Aorta (tissue), 5 donors: ENCODE measurements at regions not wholly inside any gene's neighbourhood (a gene's known extent, or its start where the extent isn't known, plus 50 kb on each side); places are given as distances from the start of the nearest gene placed in this dataset.
"Not testable (repeated sequence)": the region's sequence is repeated elsewhere in the genome, so short reads cannot be mapped to it uniquely, and the experiment has no call there.

Source experiments
- ATAC-seq: fragments of 200-7000 bp; cut with Tn5 transposase; one replicate; pipeline ENCODE4 v1.9.1; 2022; ENCODE audit warnings: moderate library complexity; ENCODE audit not compliant: low FRiP score
- DNase-seq, 2 donors: peaks; one replicate each; pipeline ENCODE4 v3.0.0-alpha.2; 2020
- H3K27ac ChIP-seq, 2 donors: one replicate each; pipeline ENCODE4 v1.5.1; 2013; ENCODE audit warnings: low read length in 2 of 2, mild to moderate bottlenecking in 2 of 2, moderate library complexity in 2 of 2, control low read depth in 1 of 2, inconsistent platforms in 1 of 2, low read depth in 1 of 2
- H3K27me3 ChIP-seq, 2 donors: one replicate each; pipeline ENCODE4 v1.6.1; 2013; ENCODE audit warnings: control low read depth in 1 of 2, low read length in 1 of 2, mild to moderate bottlenecking in 1 of 2, moderate library complexity in 1 of 2; ENCODE audit not compliant: insufficient read depth in 2 of 2, control insufficient read depth in 1 of 2
- H3K36me3 ChIP-seq, 2 donors: one replicate each; pipeline ENCODE4 v1.6.1; 2013; ENCODE audit warnings: control low read depth in 1 of 2, low read length in 1 of 2, mild to moderate bottlenecking in 1 of 2; ENCODE audit not compliant: insufficient read depth in 2 of 2, control insufficient read depth in 1 of 2
- H3K4me1 ChIP-seq, 2 donors: one replicate each; pipeline ENCODE4 v1.6.1; 2013; ENCODE audit warnings: low read length in 2 of 2, control low read depth in 1 of 2, mild to moderate bottlenecking in 1 of 2, moderate library complexity in 1 of 2; ENCODE audit not compliant: insufficient read depth in 2 of 2, control insufficient read depth in 1 of 2
- H3K4me3 ChIP-seq, 2 donors: one replicate each; pipeline ENCODE4 v1.5.1; 2013; ENCODE audit warnings: low read length in 2 of 2, control low read depth in 1 of 2, mild to moderate bottlenecking in 1 of 2
- H3K9me3 ChIP-seq: one replicate; pipeline ENCODE4 v1.6.1; 2013; ENCODE audit warnings: mild to moderate bottlenecking, low read length; ENCODE audit not compliant: control insufficient read depth
- whole genome bisulfite sequencing, 2 donors: extraction: QIAGEN DNeasy Blood & Tissue Kit; methylation state at CpG; one replicate each; pipeline ENCODE4 v1.1.7; 2013; 5-methylcytosine and 5-hydroxymethylcytosine counted together
- intact Hi-C, 2 donors: fragments of 100-400 bp; cut with DNase I; formaldehyde crosslinking; loops; one replicate each; pipeline versions ENCODE4 v1.14.2 to v1.15.0; 2022
- donor health status: healthy with polysubstance abuse.
- donor health status: Bipolar disorder and iron deficiency.
- donor health status: DM: no; HTN: no; CAD: no.
- donor health status: DM: no; HTN: no; CAD: no.
- donor health status: DM: yes; HTN: yes; CAD: no.

DNA sequence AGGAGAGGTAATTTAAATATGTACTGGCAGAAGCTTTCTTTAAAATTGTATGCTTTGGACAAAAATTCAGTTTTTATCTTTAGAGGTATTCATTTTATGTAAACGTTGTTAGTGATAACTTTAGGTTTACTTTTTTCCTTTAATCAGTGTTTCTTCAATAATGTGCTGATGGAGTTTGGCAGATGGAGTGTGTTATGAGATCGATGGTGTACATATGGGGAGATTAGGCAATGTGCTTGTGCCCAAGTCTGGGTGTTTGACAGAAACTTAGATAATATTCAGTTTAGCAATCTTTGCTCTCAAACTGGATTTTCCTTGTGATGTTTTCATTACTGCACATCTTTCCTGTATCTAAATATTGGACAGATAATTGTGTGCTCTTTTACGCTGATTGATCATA lies 425.4 kb downstream of the JRKL start:
- Histone ChIP-seq H3K36me3 (no peaks in the 10 kb centered on the region), H3K9me3 (no peaks in the 10 kb centered on the region), H3K27ac (no peak overlapping the region), H3K4me1 (no peaks in the 10 kb centered on the region), H3K4me3 (no peak overlapping the region), H3K27me3 (no peaks in the 10 kb centered on the region)
- WGBS, 2 donors, result 29 to 32% methylated on average over 3 of the region's 3 CpGs
- DNase-seq, result no peak
- intact Hi-C loops, result no loop called here
- no peak for ATAC-seq

DNA sequence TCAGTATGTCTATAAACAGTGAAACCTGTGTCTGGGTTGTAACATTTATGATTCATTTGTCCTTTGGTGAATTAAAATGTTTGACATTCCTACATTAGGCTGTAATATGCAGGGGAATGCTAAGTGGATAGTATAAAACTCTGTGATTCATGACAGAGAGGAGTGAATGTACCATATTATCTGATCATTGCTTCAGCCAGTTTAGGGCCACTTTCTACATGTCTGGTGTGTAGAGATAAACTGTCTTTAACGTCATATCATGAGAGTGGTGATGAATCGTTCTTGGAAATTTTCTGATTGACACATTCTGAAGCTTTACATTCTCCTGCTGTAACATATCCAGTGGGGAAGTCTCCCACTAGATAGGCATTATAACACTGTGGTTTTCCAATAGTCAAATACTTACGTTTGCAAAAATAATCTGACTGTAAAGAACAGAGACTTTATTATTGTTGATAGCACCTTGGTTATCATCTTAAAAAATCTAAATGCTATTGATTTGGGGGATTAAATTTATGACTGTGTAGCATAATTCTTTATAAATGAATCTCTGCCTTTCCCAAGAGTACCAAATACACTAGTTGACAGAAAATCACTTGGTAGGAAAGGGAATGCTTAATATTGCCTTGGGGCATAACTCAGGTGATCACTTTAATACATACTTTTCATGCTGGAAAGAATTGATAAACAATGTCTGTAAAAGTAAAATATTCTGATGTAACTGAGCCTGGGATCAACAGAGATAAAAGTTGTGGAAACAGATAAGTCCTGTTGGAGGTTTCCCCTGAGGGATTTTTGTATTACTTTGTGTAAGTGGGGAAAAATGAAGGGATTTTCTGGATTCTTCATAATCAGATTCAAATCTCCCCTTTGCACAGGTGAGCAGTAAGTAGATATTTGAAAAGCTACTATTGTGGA lies 427.9 kb downstream of the JRKL start:
- ATAC-seq, result no peak
- WGBS, 2 donors, result 52 to 63% methylated on average over 3 of the region's 3 CpGs

GRCh38 chr11:96827164-96827563 lies 437.4 kb downstream of the JRKL start:
- no peak overlapping the region for H3K27ac ChIP-seq
- 40 to 46% methylated on average over 4 of the region's 4 CpGs for WGBS, 2 donors
- ATAC-seq, result no peak

More for the DNA sequence above, 427.9 kb downstream of the JRKL start:
- no peaks in the 10 kb centered on the region for H3K27me3 ChIP-seq
- H3K36me3 ChIP-seq, result no peaks in the 10 kb centered on the region
- no peak overlapping the region for H3K4me3 ChIP-seq
- no peaks in the 10 kb centered on the region for H3K4me1 ChIP-seq
- no peaks in the 10 kb centered on the region for H3K9me3 ChIP-seq
- intact Hi-C loops, result no loop called here
- DNase-seq, result no peak
- no peak overlapping the region for H3K27ac ChIP-seq

DNA sequence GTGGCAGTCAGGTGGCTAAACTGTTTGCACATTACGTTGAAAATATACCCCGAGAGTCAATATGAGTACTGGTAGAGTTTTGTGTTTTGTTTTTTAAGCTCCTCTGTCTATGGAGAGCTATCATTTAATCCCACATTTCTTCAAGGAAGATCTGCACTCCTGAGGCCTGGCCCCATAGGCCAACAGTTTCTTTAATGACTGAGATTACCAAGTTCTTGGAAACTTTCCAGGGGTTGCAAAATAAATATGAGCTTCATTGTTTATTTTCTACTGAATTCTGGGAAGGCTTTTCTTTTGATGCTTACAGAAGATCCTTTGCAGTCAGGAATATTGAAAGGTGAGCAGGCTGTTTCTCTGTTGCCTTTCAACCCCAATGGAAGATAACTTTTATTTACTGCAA lies 452.0 kb downstream of the JRKL start:
- Histone ChIP-seq H3K9me3 (no peaks in the 10 kb centered on the region), H3K27ac (no peak overlapping the region), H3K4me1 (no peaks in the 10 kb centered on the region), H3K27me3 (no peaks in the 10 kb centered on the region), H3K4me3 (no peak overlapping the region), H3K36me3 (no peaks in the 10 kb centered on the region)
- intact Hi-C loops, result no loop called here
- ATAC-seq (no peak), DNase-seq (no peak)
- WGBS, 2 donors, result 86 to 97% methylated on average over 2 of the region's 2 CpGs

More at GRCh38 chr11:96827164-96827563, 437.4 kb downstream of the JRKL start:
- no peak overlapping the region for H3K4me3 ChIP-seq
- no peaks in the 10 kb centered on the region for H3K27me3 ChIP-seq
- DNase-seq, result no peak
- H3K4me1 ChIP-seq, result no peaks in the 10 kb centered on the region
- H3K9me3 ChIP-seq, result no peaks in the 10 kb centered on the region
- H3K36me3 ChIP-seq, result no peaks in the 10 kb centered on the region
- intact Hi-C loops, result no loop called here

DNA sequence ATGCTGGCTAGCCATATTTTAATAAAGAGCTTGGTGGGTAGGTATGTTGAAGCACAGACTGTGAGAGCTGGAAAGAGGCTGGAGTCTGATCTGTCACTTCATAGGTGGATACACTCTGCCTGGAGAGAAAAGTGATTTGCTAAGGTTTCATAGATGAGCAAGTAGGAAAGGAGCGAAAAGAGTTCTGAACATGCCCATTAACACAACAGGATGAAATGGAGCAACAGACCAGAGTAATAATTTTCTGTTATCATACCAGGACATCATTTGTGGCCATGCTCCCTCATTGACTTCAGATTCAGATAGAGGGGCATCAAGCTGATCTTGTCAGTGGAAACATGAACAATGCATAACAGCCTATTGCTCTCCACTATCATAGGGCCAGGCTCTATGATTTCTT lies 452.9 kb downstream of the JRKL start:
- WGBS, 2 donors, result 96 to 99% methylated on average over 1 of the region's 1 CpG
- Histone ChIP-seq H3K36me3 (no peaks in the 10 kb centered on the region), H3K4me3 (no peak overlapping the region), H3K4me1 (no peaks in the 10 kb centered on the region), H3K27me3 (no peaks in the 10 kb centered on the region), H3K9me3 (no peaks in the 10 kb centered on the region), H3K27ac (no peak overlapping the region)
- ATAC-seq, result no peak
- no peak for DNase-seq
- intact Hi-C loops, result no loop called here

- H3K4me3 ChIP-seq, result no peak overlapping the region
- intact Hi-C loops, result no loop called here
- ATAC-seq (no peak), DNase-seq (no peak)
- no peaks in the 10 kb centered on the region for H3K36me3 ChIP-seq
- 67 to 70% methylated on average over 3 of the region's 3 CpGs for WGBS, 2 donors
- H3K9me3 ChIP-seq, result no peaks in the 10 kb centered on the region
- no peaks in the 10 kb centered on the region for H3K27me3 ChIP-seq
- no peak overlapping the region for H3K27ac ChIP-seq
- no peaks in the 10 kb centered on the region for H3K4me1 ChIP-seq
These were observed 464.6 kb downstream of the JRKL start for GRCh38 chr11:96854425-96854824.

DNA sequence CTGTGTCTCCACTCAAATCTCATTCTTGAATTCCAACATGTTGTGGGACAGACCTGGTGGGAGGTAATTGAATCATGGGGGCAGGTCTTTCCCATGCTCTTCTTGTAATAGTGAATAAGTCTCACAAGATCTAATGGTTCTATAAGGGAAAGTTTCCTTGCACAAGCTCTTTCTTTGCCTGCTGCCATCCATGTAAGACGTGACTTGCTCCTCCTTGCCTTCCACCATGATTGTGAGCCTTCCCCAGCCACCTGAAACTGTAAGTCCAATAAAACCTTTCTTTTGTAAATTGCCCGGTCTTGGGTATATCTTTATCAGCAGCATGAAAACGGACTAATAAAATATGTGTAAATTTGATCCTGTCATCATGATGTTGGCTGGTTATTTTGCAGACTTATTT lies 471.9 kb downstream of the JRKL start:
- H3K36me3 ChIP-seq, H3K4me1 ChIP-seq, H3K27ac ChIP-seq, H3K9me3 ChIP-seq, H3K27me3 ChIP-seq, DNase-seq, intact Hi-C loops, ATAC-seq, H3K4me3 ChIP-seq: not testable (repeated sequence)
- WGBS, 2 donors, result 67 to 77% methylated on average over 3 of the region's 3 CpGs

- DNase-seq (no peak), ATAC-seq (no peak)
- no peak overlapping the region for H3K27ac ChIP-seq
- 86 to 93% methylated on average over 3 of the region's 3 CpGs for WGBS, 2 donors
- no peak overlapping the region for H3K4me3 ChIP-seq
- no peaks in the 10 kb centered on the region for H3K36me3 ChIP-seq
- intact Hi-C loops, result no loop called here
- peaks cover 7% of the 10 kb centered on the region for H3K9me3 ChIP-seq
- H3K4me1 ChIP-seq, result no peaks in the 10 kb centered on the region
- no peaks in the 10 kb centered on the region for H3K27me3 ChIP-seq
These were observed 473.7 kb downstream of the JRKL start for GRCh38 chr11:96863520-96863919.

- H3K36me3 ChIP-seq, result no peaks in the 10 kb centered on the region
- H3K27ac ChIP-seq, result no peak overlapping the region
- DNase-seq (no peak), ATAC-seq (no peak)
- no peaks in the 10 kb centered on the region for H3K27me3 ChIP-seq
- no peak overlapping the region for H3K4me3 ChIP-seq
- intact Hi-C loops, result no loop called here
- 79 to 85% methylated on average over 2 of the region's 2 CpGs for WGBS, 2 donors
- peaks cover 7% of the 10 kb centered on the region for H3K9me3 ChIP-seq
- no peaks in the 10 kb centered on the region for H3K4me1 ChIP-seq
These were observed 475.2 kb downstream of the JRKL start for GRCh38 chr11:96865020-96865419.
